ENCODE measurements at regions not wholly inside any gene's neighbourhood (a gene's known extent, or its start where the extent isn't known, plus 50 kb on each side); places are given as distances from the start of the nearest gene placed in this dataset.

DNA sequence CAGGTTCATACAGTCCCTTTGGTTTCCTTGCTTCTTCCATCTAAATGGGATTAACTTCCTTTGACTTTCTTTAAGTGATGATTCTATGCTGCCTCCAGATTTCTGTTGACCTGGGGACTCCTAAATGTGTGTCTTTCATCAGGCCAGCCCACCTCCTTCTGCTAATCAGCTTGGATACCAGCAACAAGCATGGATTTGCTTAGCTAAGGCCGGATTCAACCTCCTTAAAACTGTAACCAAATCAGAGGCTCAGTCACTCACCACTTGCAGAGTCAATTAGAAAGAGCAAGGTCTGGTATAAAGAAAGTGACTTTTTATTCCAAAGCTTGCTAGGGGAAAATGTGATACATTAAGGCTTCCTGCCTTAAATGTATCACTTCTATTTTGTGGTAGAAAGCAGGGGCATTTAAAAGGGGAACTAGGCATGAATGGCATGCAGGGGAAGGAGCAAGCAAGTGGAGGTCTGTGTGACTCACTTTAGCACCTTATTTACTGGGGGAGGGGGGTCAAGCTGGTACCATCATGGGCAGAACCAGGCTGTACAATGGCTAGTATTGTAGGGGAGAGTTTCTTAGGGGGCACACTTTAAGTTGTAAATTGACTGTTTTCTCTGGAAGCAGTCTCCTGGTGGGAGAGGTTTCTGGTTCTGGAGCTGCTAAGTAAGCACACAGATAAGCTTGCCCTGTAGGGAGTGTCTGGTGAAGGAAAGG, 239.0 kb upstream of the PDGFD start:
- H3K27me3 ChIP-seq (ENCODE audit: insufficient read depth, low read length, poor library complexity, severe bottlenecking) = no peaks in the 10 kb centered on the region
- no peaks in the 10 kb centered on the region for H3K9me2 ChIP-seq (replicated peaks; ENCODE audit: low read depth, low read length)
- H3K4me3 ChIP-seq (ENCODE audit: low read length, poor library complexity, severe bottlenecking) = no peak overlapping the region
- H3K4me2 ChIP-seq (ENCODE audit: low read depth, low read length, poor library complexity, severe bottlenecking) = no peak overlapping the region
- H3K9me3 ChIP-seq (ENCODE audit: insufficient read depth, low read depth, low read length) = no peaks in the 10 kb centered on the region
- H3K36me3 ChIP-seq (ENCODE audit: insufficient read depth, low read length) = no peaks in the 10 kb centered on the region
- TF ChIP-seq CTCF (conservative IDR thresholded peaks at IDR 0.05; ENCODE audit: low read length) = no peak
- no peak for TF ChIP-seq EZH2phosphoT487 (IDR thresholded peaks at IDR 0.05; ENCODE audit: borderline replicate concordance)
- no peaks in the 10 kb centered on the region for H4K20me1 ChIP-seq (ENCODE audit: insufficient read depth, low read length, poor library complexity, severe bottlenecking)
- H2AFZ ChIP-seq (ENCODE audit: low read length) = no peak overlapping the region
- no peaks in the 10 kb centered on the region for H3K79me2 ChIP-seq (ENCODE audit: insufficient read depth, low read length)
- H3F3A ChIP-seq (ENCODE audit: low read depth) = no peaks in the 10 kb centered on the region
- H3K9ac ChIP-seq (ENCODE audit: low read depth, low read length, poor library complexity, severe bottlenecking) = no peak overlapping the region
- H3K4me1 ChIP-seq (ENCODE audit: insufficient read depth, low read length, poor library complexity, severe bottlenecking) = peaks cover 18% of the 10 kb centered on the region

- Histone ChIP-seq H3F3A (ENCODE audit: low read depth) (no peaks in the 10 kb centered on the region), H2AFZ (ENCODE audit: low read length) (no peak overlapping the region), H3K4me2 (ENCODE audit: low read depth, low read length, poor library complexity, severe bottlenecking) (no peak overlapping the region), H3K27me3 (ENCODE audit: insufficient read depth, low read length, poor library complexity, severe bottlenecking) (no peaks in the 10 kb centered on the region), H3K4me3 (ENCODE audit: low read length, poor library complexity, severe bottlenecking) (no peak overlapping the region), H3K79me2 (ENCODE audit: insufficient read depth, low read length) (no peaks in the 10 kb centered on the region), H3K4me1 (ENCODE audit: insufficient read depth, low read length, poor library complexity, severe bottlenecking) (no peaks in the 10 kb centered on the region), H3K9me2 (replicated peaks; ENCODE audit: low read depth, low read length) (no peaks in the 10 kb centered on the region), H4K20me1 (ENCODE audit: insufficient read depth, low read length, poor library complexity, severe bottlenecking) (no peaks in the 10 kb centered on the region), H3K9ac (ENCODE audit: low read depth, low read length, poor library complexity, severe bottlenecking) (no peak overlapping the region), H3K9me3 (ENCODE audit: insufficient read depth, low read depth, low read length) (no peaks in the 10 kb centered on the region), H3K36me3 (ENCODE audit: insufficient read depth, low read length) (no peaks in the 10 kb centered on the region)
- no peak for TF ChIP-seq CTCF (conservative IDR thresholded peaks at IDR 0.05; ENCODE audit: low read length)
- TF ChIP-seq EZH2phosphoT487 (IDR thresholded peaks at IDR 0.05; ENCODE audit: borderline replicate concordance) = no peak
Observed at GRCh38 chr11:104394508-104394907, 230.6 kb upstream of the PDGFD start.

- no peak overlapping the region for H3K4me2 ChIP-seq (ENCODE audit: low read depth, low read length, poor library complexity, severe bottlenecking)
- H3K36me3 ChIP-seq (ENCODE audit: insufficient read depth, low read length) = no peaks in the 10 kb centered on the region
- TF ChIP-seq EZH2phosphoT487 (IDR thresholded peaks at IDR 0.05; ENCODE audit: borderline replicate concordance) (no peak), CTCF (conservative IDR thresholded peaks at IDR 0.05; ENCODE audit: low read length) (no peak)
Observed at GRCh38 chr11:104390651-104391050, 226.7 kb upstream of the PDGFD start.

More at GRCh38 chr11:104390651-104391050, 226.7 kb upstream of the PDGFD start:
- H4K20me1 ChIP-seq (ENCODE audit: insufficient read depth, low read length, poor library complexity, severe bottlenecking) = no peaks in the 10 kb centered on the region
- no peaks in the 10 kb centered on the region for H3K4me1 ChIP-seq (ENCODE audit: insufficient read depth, low read length, poor library complexity, severe bottlenecking)
- no peaks in the 10 kb centered on the region for H3K9me3 ChIP-seq (ENCODE audit: insufficient read depth, low read depth, low read length)
- H3F3A ChIP-seq (ENCODE audit: low read depth) = no peaks in the 10 kb centered on the region
- H2AFZ ChIP-seq (ENCODE audit: low read length) = no peak overlapping the region
- H3K9me2 ChIP-seq (replicated peaks; ENCODE audit: low read depth, low read length) = no peaks in the 10 kb centered on the region
- H3K4me3 ChIP-seq (ENCODE audit: low read length, poor library complexity, severe bottlenecking) = no peak overlapping the region
- H3K27me3 ChIP-seq (ENCODE audit: insufficient read depth, low read length, poor library complexity, severe bottlenecking) = no peaks in the 10 kb centered on the region
- no peak overlapping the region for H3K9ac ChIP-seq (ENCODE audit: low read depth, low read length, poor library complexity, severe bottlenecking)
- no peaks in the 10 kb centered on the region for H3K79me2 ChIP-seq (ENCODE audit: insufficient read depth, low read length)

Data from Loucy (cell line).